Neuronal stem cell (in vitro differentiated cells): ENCODE measurements at regions not wholly inside any gene's neighbourhood (a gene's known extent, or its start where the extent isn't known, plus 50 kb on each side); places are given as distances from the start of the nearest gene placed in this dataset.

Source experiments
- DNase-seq: peaks from one replicate; pipeline ENCODE4 v3.0.0-alpha.2; 2013; ENCODE audit warnings: low spot score
- H2AFZ ChIP-seq: one replicate; pipeline ENCODE4 v1.6.1; 2013; ENCODE audit warnings: mild to moderate bottlenecking, low read length, inconsistent platforms
- H2AK5ac ChIP-seq: 2 replicates; pipeline ENCODE4 v1.6.1; 2013; ENCODE audit warnings: low read depth, mild to moderate bottlenecking, inconsistent platforms, low read length, moderate library complexity, mixed read lengths
- H2BK120ac ChIP-seq: 2 replicates; pipeline ENCODE4 v1.6.1; 2013; ENCODE audit warnings: low read depth, mild to moderate bottlenecking, inconsistent platforms, low read length, moderate library complexity, mixed read lengths
- H2BK12ac ChIP-seq: one replicate; pipeline ENCODE4 v1.6.1; 2013; ENCODE audit warnings: low read length, inconsistent platforms
- H2BK15ac ChIP-seq: 2 replicates; pipeline ENCODE4 v1.6.1; 2013; ENCODE audit warnings: mild to moderate bottlenecking, low read length, inconsistent platforms, mixed read lengths
- H2BK5ac ChIP-seq: one replicate; pipeline ENCODE4 v1.6.1; 2013; ENCODE audit warnings: inconsistent platforms, mild to moderate bottlenecking, low read length, moderate library complexity
- H3K14ac ChIP-seq: one replicate; pipeline ENCODE4 v1.6.1; 2013; ENCODE audit warnings: low read length, inconsistent platforms
- H3K18ac ChIP-seq: 2 replicates; pipeline ENCODE4 v1.6.1; 2013; ENCODE audit warnings: low read length, inconsistent platforms
- H3K23ac ChIP-seq: 2 replicates; pipeline ENCODE4 v1.6.1; 2013; ENCODE audit warnings: low read depth, mild to moderate bottlenecking, mixed read lengths, low read length, inconsistent platforms; ENCODE audit not compliant: poor library complexity
- H3K27ac ChIP-seq: replicated peaks from 3 replicates; pipeline ENCODE4 v1.5.1; 2013; ENCODE audit warnings: low read length, inconsistent platforms
- H3K27me3 ChIP-seq, 3 experiments: 2 replicates each; pipeline ENCODE4 v1.6.1; 2013; ENCODE audit warnings: low read length in 3 of 3, mild to moderate bottlenecking in 2 of 3, inconsistent platforms in 1 of 3, low read depth in 1 of 3, mixed read lengths in 1 of 3, moderate library complexity in 1 of 3; ENCODE audit not compliant: control insufficient read depth in 3 of 3, insufficient read depth in 3 of 3
- H3K36me3 ChIP-seq, 2 donors: replicated peaks in 1 of 2; 2 replicates each; pipeline ENCODE4 v1.6.1; 2013; ENCODE audit warnings: low read length in 2 of 2; ENCODE audit not compliant: control insufficient read depth in 2 of 2, insufficient read depth in 2 of 2
- H3K4ac ChIP-seq: 2 replicates; pipeline ENCODE4 v1.6.1; 2013; ENCODE audit warnings: inconsistent platforms, mild to moderate bottlenecking, low read length, moderate library complexity
- H3K4me1 ChIP-seq, 2 donors: 1 replicate in 1 of 2; 2 replicates in 1 of 2; pipeline ENCODE4 v1.6.1; 2013; ENCODE audit warnings: low read length in 2 of 2, low read depth in 1 of 2; ENCODE audit not compliant: control insufficient read depth in 2 of 2, insufficient read depth in 1 of 2
- H3K4me2 ChIP-seq: one replicate; pipeline ENCODE4 v1.6.1; 2013; ENCODE audit warnings: mild to moderate bottlenecking, low read length, inconsistent platforms; ENCODE audit not compliant: insufficient read depth, poor library complexity, severe bottlenecking
- H3K4me3 ChIP-seq, 2 donors: 2 replicates each; pipeline ENCODE4 v1.5.1; 2013; ENCODE audit warnings: low read length in 2 of 2, mild to moderate bottlenecking in 2 of 2, inconsistent platforms in 1 of 2, moderate library complexity in 1 of 2
- H3K79me1 ChIP-seq: one replicate; pipeline ENCODE4 v1.6.1; 2013; ENCODE audit warnings: low read depth, mild to moderate bottlenecking, inconsistent platforms, low read length, moderate library complexity
- H3K9ac ChIP-seq: one replicate; pipeline ENCODE4 v1.6.1; 2013; ENCODE audit warnings: mild to moderate bottlenecking, low read depth, low read length, inconsistent platforms; ENCODE audit not compliant: poor library complexity
- H3K9me3 ChIP-seq, 2 donors: replicated peaks in 1 of 2; 2 replicates each; pipeline versions ENCODE3 to v1.6.1; 2013; ENCODE audit warnings: low read length in 2 of 2, mild to moderate bottlenecking in 2 of 2, inconsistent platforms in 1 of 2, low read depth in 1 of 2, mixed read lengths in 1 of 2, moderate library complexity in 1 of 2; ENCODE audit not compliant: control insufficient read depth in 2 of 2, insufficient read depth in 1 of 2
- H4K8ac ChIP-seq: one replicate; pipeline ENCODE4 v1.6.1; 2013; ENCODE audit warnings: low read depth, mild to moderate bottlenecking, inconsistent platforms, low read length, moderate library complexity
- H4K91ac ChIP-seq: one replicate; pipeline ENCODE4 v1.6.1; 2013; ENCODE audit warnings: low read length, low read depth, mild to moderate bottlenecking, inconsistent platforms; ENCODE audit not compliant: poor library complexity
- WGBS, 2 donors: extraction: QIAGEN DNeasy Blood & Tissue Kit; methylation state at CpG; one replicate each; pipeline ENCODE4 v1.1.7; 2013; ENCODE audit warnings: missing lambda C conversion rate in 2 of 2, mixed read lengths in 1 of 2; ENCODE audit not compliant: insufficient read length in 2 of 2, insufficient replicate concordance in 1 of 2; ENCODE audit errors: extremely low coverage in 2 of 2; 5-methylcytosine and 5-hydroxymethylcytosine counted together

DNA sequence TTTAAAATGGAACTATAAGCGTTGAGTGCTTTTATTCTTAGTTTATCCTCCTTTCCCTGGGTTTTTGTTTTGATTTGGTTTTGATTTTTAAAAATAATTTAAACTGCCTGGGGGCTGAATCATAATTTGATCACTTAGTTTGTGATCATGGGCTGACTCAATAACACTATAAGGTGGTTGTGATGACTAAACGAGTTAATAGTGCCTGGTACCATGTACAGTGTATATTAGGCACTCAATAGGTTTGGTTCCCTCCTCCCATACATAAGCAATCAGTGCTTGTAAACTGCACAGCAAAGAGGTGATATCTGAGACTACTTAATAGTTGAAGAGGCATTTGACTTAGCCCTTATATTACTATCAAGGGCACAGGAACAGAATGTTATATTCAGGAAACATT, 200.9 kb upstream of the RFC3 start:
- Histone ChIP-seq H2BK120ac (no peak overlapping the region), H3K18ac (no peak overlapping the region), H3K36me3 (no peaks in the 10 kb centered on the region), H3K23ac (no peak overlapping the region), H3K4me1 (peaks cover 9 to 15% of the 10 kb centered on the region in 2 donors), H3K4me2 (no peak overlapping the region), H3K9me3 (no peaks in the 10 kb centered on the region), H2BK12ac (no peak overlapping the region), H2AFZ (no peak overlapping the region), H2AK5ac (no peak overlapping the region), H3K27me3 (no peaks in the 10 kb centered on the region), H3K4ac (no peak overlapping the region), H4K91ac (no peak overlapping the region), H2BK5ac (no peak overlapping the region), H3K4me3 (no peak overlapping the region), H3K9ac (no peak overlapping the region), H3K14ac (no peak overlapping the region), H4K8ac (no peak overlapping the region), H2BK15ac (no peak overlapping the region), H3K27ac (no peak overlapping the region), H3K79me1 (no peaks in the 10 kb centered on the region)
- WGBS, 2 donors, result no CpG with 5 or more reads among the region's 2 CpGs
- DNase-seq, result no peak

DNA sequence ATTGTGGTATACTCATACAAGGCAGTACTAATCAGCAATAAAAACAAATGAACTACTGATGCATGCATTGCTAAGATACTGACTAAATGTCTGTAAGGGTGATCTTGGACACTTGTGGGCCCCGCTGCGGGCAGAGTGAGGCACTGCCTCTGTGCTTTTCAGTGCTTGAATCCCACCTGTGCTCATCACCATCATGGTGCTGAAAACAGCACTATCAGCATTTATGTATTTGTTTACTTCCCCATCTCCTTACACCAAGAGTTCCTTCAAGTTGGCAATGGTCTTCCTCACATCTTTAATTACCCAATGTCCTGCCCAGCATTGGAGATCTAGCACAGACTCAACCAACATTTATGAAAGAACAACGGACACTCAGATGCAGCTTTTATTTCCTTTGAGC, 193.7 kb upstream of the RFC3 start:
- H4K8ac ChIP-seq, result no peak overlapping the region
- no peak overlapping the region for H3K27ac ChIP-seq
- no peak for DNase-seq
- H3K4me1 ChIP-seq, result peaks cover 0 to 2% of the 10 kb centered on the region in 2 donors
- no peak overlapping the region for H3K9ac ChIP-seq
- H3K14ac ChIP-seq, result no peak overlapping the region
- H2BK15ac ChIP-seq, result no peak overlapping the region
- no peak overlapping the region for H2BK12ac ChIP-seq
- H2BK120ac ChIP-seq, result no peak overlapping the region
- no peak overlapping the region for H2AFZ ChIP-seq
- H3K27me3 ChIP-seq, result no peaks in the 10 kb centered on the region
- H4K91ac ChIP-seq, result no peak overlapping the region
- H2BK5ac ChIP-seq, result no peak overlapping the region
- no peak overlapping the region for H2AK5ac ChIP-seq
- no peak overlapping the region for H3K4me3 ChIP-seq
- no peaks in the 10 kb centered on the region for H3K36me3 ChIP-seq
- H3K9me3 ChIP-seq, result no peaks in the 10 kb centered on the region
- H3K4ac ChIP-seq, result no peak overlapping the region
- WGBS, 2 donors, result no CpG with 5 or more reads among the region's 3 CpGs
- no peak overlapping the region for H3K23ac ChIP-seq
- no peak overlapping the region for H3K18ac ChIP-seq
- no peaks in the 10 kb centered on the region for H3K79me1 ChIP-seq
- no peak overlapping the region for H3K4me2 ChIP-seq

DNA sequence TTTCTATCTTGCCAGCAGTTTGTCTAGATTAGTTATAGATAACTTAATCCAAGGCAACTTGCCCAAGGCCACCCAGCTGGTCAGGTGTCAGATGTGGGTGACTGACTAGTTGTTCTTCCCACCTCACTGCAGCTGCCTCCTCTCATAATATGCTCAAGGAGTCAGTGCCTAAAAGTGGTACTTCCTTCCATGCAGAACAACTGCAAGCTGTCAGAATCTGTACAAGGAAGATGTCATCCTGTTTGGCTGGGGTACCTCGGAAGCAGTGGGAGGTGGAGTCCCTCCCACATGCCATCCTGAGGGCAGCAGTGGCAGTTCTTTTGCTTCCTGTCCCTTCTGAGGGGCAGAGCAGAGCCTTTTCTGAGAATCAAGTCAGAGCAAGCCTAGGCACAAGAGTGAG, 193.2 kb upstream of the RFC3 start:
- no peak for DNase-seq
- H4K91ac ChIP-seq, result no peak overlapping the region
- H3K4ac ChIP-seq, result no peak overlapping the region
- no peak overlapping the region for H2BK5ac ChIP-seq
- H2BK120ac ChIP-seq, result no peak overlapping the region
- no peak overlapping the region for H2BK15ac ChIP-seq
- H3K9me3 ChIP-seq, result no peaks in the 10 kb centered on the region
- H4K8ac ChIP-seq, result no peak overlapping the region
- no peak overlapping the region for H3K4me2 ChIP-seq
- no peak overlapping the region for H3K23ac ChIP-seq
- no peaks in the 10 kb centered on the region for H3K36me3 ChIP-seq
- H2AK5ac ChIP-seq, result no peak overlapping the region
- H3K18ac ChIP-seq, result no peak overlapping the region
- no peak overlapping the region for H2AFZ ChIP-seq
- H3K9ac ChIP-seq, result no peak overlapping the region
- H3K27me3 ChIP-seq, result no peaks in the 10 kb centered on the region
- no peak overlapping the region for H2BK12ac ChIP-seq
- H3K4me1 ChIP-seq, result peaks cover 0 to 2% of the 10 kb centered on the region in 2 donors
- no CpG with 5 or more reads among the region's 1 CpG for WGBS, 2 donors
- peak overlapping the region in 1 of 2 donors; percentile 25 for H3K4me3 ChIP-seq
- no peak overlapping the region for H3K27ac ChIP-seq
- no peak overlapping the region for H3K14ac ChIP-seq
- H3K79me1 ChIP-seq, result no peaks in the 10 kb centered on the region

DNA sequence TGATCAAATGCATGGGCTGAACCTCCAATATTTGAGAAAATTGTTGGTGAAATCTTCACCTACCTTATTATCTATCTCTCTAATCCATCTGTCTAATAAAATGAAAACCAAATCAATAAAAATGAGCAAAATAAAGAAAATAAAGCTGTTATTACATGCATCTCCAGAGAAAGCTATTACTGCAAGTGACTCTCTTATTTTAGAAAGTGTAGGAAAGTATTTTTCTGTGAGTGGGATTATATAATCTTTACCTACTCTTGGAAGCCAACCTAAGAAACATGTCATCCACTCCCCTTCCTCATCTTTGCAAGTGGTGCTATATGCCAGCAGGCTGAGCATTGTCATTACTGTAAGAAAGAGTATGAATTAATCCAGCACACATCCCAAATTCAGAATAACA, 191.5 kb upstream of the RFC3 start:
- no peak overlapping the region for H3K4me2 ChIP-seq
- no peak overlapping the region for H3K27ac ChIP-seq
- no peaks in the 10 kb centered on the region for H3K9me3 ChIP-seq
- H2AFZ ChIP-seq, result no peak overlapping the region
- H3K4me3 ChIP-seq, result no peak overlapping the region
- H2BK120ac ChIP-seq, result no peak overlapping the region
- H3K79me1 ChIP-seq, result no peaks in the 10 kb centered on the region
- no peaks in the 10 kb centered on the region for H3K36me3 ChIP-seq
- no peak overlapping the region for H4K8ac ChIP-seq
- H3K4ac ChIP-seq, result no peak overlapping the region
- no peak overlapping the region for H2BK12ac ChIP-seq
- no peak overlapping the region for H2AK5ac ChIP-seq
- H3K4me1 ChIP-seq, result peaks cover 0 to 2% of the 10 kb centered on the region in 2 donors
- no peak overlapping the region for H2BK5ac ChIP-seq
- H3K23ac ChIP-seq, result no peak overlapping the region
- no peaks in the 10 kb centered on the region for H3K27me3 ChIP-seq
- no peak overlapping the region for H4K91ac ChIP-seq
- no peak overlapping the region for H3K14ac ChIP-seq
- no peak overlapping the region for H3K9ac ChIP-seq
- H3K18ac ChIP-seq, result no peak overlapping the region
- DNase-seq, result no peak
- no peak overlapping the region for H2BK15ac ChIP-seq
